GM19438 (cell line): ENCODE measurements at regions not wholly inside any gene's neighbourhood (a gene's known extent, or its start where the extent isn't known, plus 50 kb on each side); places are given as distances from the start of the nearest gene placed in this dataset.

Experiments used
- ATAC-seq: cut with Tn5 transposase; IDR thresholded peaks from one replicate; pipeline ENCODE4 v1.9.1; 2021; ENCODE audit warnings: low read depth; ENCODE audit not compliant: unreplicated experiment

- ATAC-seq: no peak
Observed at GRCh38 chr13:97901716-97902115, 51.8 kb upstream of the IPO5 start.
